Astrocyte (in vitro differentiated cells and primary cell): ENCODE measurements at regions not wholly inside any gene's neighbourhood (a gene's known extent, or its start where the extent isn't known, plus 50 kb on each side); places are given as distances from the start of the nearest gene placed in this dataset.

Source experiments
- EZH2 ChIP-seq: IDR thresholded peaks from 2 replicates; pipeline ENCODE4 v1.6.1; 2012; ENCODE audit warnings: mild to moderate bottlenecking, low read length, inconsistent platforms; ENCODE audit not compliant: insufficient read depth
- TF ChIP-seq, protein P1 (sequence below): IDR thresholded peaks from 2 replicates; pipeline ENCODE4 v1.5.1; 2011; ENCODE audit warnings: low read depth, mild to moderate bottlenecking, inconsistent platforms, low read length, moderate library complexity; ENCODE audit not compliant: insufficient read depth

DNA sequence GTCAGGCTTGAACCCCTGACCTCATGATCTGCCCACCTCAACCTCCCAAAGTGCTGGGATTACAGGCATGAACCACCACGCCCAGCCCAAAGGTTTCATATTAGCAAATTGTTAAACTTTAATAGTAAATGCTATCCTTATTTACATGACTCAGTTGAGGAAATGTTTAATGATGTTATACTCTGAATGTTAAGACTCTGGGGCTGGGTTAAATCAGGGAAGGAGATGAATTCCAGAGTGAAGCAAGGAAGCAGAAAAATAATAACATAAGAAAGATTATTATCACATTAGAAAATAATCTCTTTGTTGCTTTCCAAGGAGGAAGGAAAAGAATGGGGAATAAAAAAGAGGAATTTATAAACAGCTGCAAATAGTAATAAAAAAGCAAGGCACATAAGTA, 105.3 kb downstream of the PTGS2 start:
- TF ChIP-seq, protein P1, sequence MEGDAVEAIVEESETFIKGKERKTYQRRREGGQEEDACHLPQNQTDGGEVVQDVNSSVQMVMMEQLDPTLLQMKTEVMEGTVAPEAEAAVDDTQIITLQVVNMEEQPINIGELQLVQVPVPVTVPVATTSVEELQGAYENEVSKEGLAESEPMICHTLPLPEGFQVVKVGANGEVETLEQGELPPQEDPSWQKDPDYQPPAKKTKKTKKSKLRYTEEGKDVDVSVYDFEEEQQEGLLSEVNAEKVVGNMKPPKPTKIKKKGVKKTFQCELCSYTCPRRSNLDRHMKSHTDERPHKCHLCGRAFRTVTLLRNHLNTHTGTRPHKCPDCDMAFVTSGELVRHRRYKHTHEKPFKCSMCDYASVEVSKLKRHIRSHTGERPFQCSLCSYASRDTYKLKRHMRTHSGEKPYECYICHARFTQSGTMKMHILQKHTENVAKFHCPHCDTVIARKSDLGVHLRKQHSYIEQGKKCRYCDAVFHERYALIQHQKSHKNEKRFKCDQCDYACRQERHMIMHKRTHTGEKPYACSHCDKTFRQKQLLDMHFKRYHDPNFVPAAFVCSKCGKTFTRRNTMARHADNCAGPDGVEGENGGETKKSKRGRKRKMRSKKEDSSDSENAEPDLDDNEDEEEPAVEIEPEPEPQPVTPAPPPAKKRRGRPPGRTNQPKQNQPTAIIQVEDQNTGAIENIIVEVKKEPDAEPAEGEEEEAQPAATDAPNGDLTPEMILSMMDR, result no peak
- no peak for TF ChIP-seq EZH2
